22Rv1 (cell line): ENCODE measurements at regions not wholly inside any gene's neighbourhood (a gene's known extent, or its start where the extent isn't known, plus 50 kb on each side); places are given as distances from the start of the nearest gene placed in this dataset.

Source experiments
- CTCF ChIP-seq: fragments of 450-650 bp; IDR thresholded peaks from 2 replicates; pipeline ENCODE4 v1.5.1; 2017; ENCODE audit warnings: mild to moderate bottlenecking
- ZFX ChIP-seq: fragments of 450-650 bp; IDR thresholded peaks from 2 replicates; pipeline ENCODE4 v1.6.1; 2017; ENCODE audit warnings: antibody characterized with exemption, borderline replicate concordance

- TF ChIP-seq CTCF (no peak), ZFX (no peak)
These were observed 195.9 kb upstream of the CYRIA start for GRCh38 chr2:16861530-16861929.
